Neural cell (in vitro differentiated cells): ENCODE measurements at regions not wholly inside any gene's neighbourhood (a gene's known extent, or its start where the extent isn't known, plus 50 kb on each side); places are given as distances from the start of the nearest gene placed in this dataset.
"Not testable (repeated sequence)": the region's sequence is repeated elsewhere in the genome, so short reads cannot be mapped to it uniquely, and the experiment has no call there.

Experiments used
- H2AFZ ChIP-seq: fragments of 200-600, 300-800 bp; sonication (generic), shearing (Covaris generic); 2 replicates; pipeline ENCODE4 v1.6.0; 2014; ENCODE audit warnings: low read depth, mild to moderate bottlenecking, antibody characterized with exemption, low read length, moderate library complexity
- H3F3A ChIP-seq: fragments of 200-600 bp; shearing (Covaris generic); 2 replicates; pipeline ENCODE4 v1.6.1; 2016; ENCODE audit warnings: mild to moderate bottlenecking, moderate library complexity, mixed read lengths, antibody characterized with exemption, low read length; ENCODE audit not compliant: insufficient read depth, poor library complexity, severe bottlenecking
- H3K27ac ChIP-seq: fragments of 200-600, 300-800 bp; sonication (generic), shearing (Covaris generic); 2 replicates; pipeline ENCODE4 v1.5.1; 2014; ENCODE audit warnings: mild to moderate bottlenecking, low read length, moderate library complexity
- H3K27me3 ChIP-seq: fragments of 300-800, 200-600 bp; sonication (generic), shearing (Covaris generic); 2 replicates; pipeline ENCODE4 v1.6.0; 2014; ENCODE audit warnings: mild to moderate bottlenecking, low read depth, low read length, moderate library complexity; ENCODE audit not compliant: insufficient read depth
- H3K36me3 ChIP-seq: fragments of 300-800, 200-600 bp; sonication (generic), shearing (Covaris generic); 2 replicates; pipeline ENCODE4 v1.5.1; 2014; ENCODE audit warnings: mild to moderate bottlenecking, antibody characterized with exemption, low read length, moderate library complexity; ENCODE audit not compliant: insufficient read depth
- H3K4me2 ChIP-seq: fragments of 300-800, 200-600 bp; sonication (generic), shearing (Covaris generic); 2 replicates; pipeline ENCODE4 v1.6.0; 2014; ENCODE audit warnings: mild to moderate bottlenecking, low read length
- H3K4me3 ChIP-seq: fragments of 300-800, 200-600 bp; sonication (generic), shearing (Covaris generic); 2 replicates; pipeline ENCODE4 v1.5.1; 2014; ENCODE audit warnings: mild to moderate bottlenecking, low read length, moderate library complexity
- H3K79me2 ChIP-seq: fragments of 200-600 bp; shearing (Covaris generic); replicated peaks from 2 replicates; pipeline ENCODE4 v1.6.0; 2014; ENCODE audit warnings: mild to moderate bottlenecking, low read length, moderate library complexity; ENCODE audit not compliant: insufficient read depth
- H3K9ac ChIP-seq: fragments of 300-800, 200-600 bp; sonication (generic), shearing (Covaris generic); 2 replicates; pipeline ENCODE4 v1.6.1; 2016; ENCODE audit warnings: mild to moderate bottlenecking, low read length, mixed read lengths
- H3K9me2 ChIP-seq: fragments of 200-600 bp; shearing (Covaris generic); 2 replicates; pipeline ENCODE4 v1.6.1; 2016; ENCODE audit warnings: mild to moderate bottlenecking, low read length, mixed read lengths; ENCODE audit not compliant: insufficient read depth
- H3K9me3 ChIP-seq: fragments of 200-600, 300-800 bp; sonication (generic), shearing (Covaris generic); 2 replicates; pipeline ENCODE4 v1.6.1; 2016; ENCODE audit warnings: mild to moderate bottlenecking, mixed run types, low read length, moderate library complexity, mixed read lengths
- H4K20me1 ChIP-seq: fragments of 200-600 bp; shearing (Covaris generic); 2 replicates; pipeline ENCODE4 v1.6.1; 2016; ENCODE audit warnings: mild to moderate bottlenecking, mixed run types; ENCODE audit not compliant: insufficient read depth
- EP300 ChIP-seq: fragments of 450-650 bp; conservative IDR thresholded peaks from 2 replicates; pipeline ENCODE4 v1.6.1; 2014; ENCODE audit warnings: antibody characterized with exemption, mild to moderate bottlenecking, moderate library complexity; ENCODE audit not compliant: poor library complexity, severe bottlenecking
- EZH2 ChIP-seq: fragments of 200-600, 300-800 bp; shearing (Covaris generic), sonication (generic); IDR thresholded peaks from 2 replicates; pipeline ENCODE4 v1.6.1; 2014; ENCODE audit warnings: antibody characterized with exemption, low read length, borderline replicate concordance, mild to moderate bottlenecking; ENCODE audit not compliant: insufficient read depth, poor library complexity, severe bottlenecking
- MXI1 ChIP-seq: fragments of 450-650 bp; conservative IDR thresholded peaks from 2 replicates; pipeline ENCODE4 v1.6.1; 2014; ENCODE audit warnings: antibody characterized with exemption, mild to moderate bottlenecking; ENCODE audit not compliant: poor library complexity, severe bottlenecking
- POLR2AphosphoS5 ChIP-seq: IDR thresholded peaks from 2 replicates; pipeline ENCODE4 v1.6.1; 2012
- RAD21 ChIP-seq: fragments of 450-650 bp; conservative IDR thresholded peaks from 2 replicates; pipeline ENCODE4 v1.6.1; 2014; ENCODE audit warnings: antibody characterized with exemption, mild to moderate bottlenecking, moderate library complexity
- SMC3 ChIP-seq: fragments of 450-650 bp; conservative IDR thresholded peaks from 2 replicates; pipeline ENCODE4 v1.6.1; 2014; ENCODE audit warnings: antibody characterized with exemption, mild to moderate bottlenecking, moderate library complexity; ENCODE audit not compliant: poor library complexity
- TAF1 ChIP-seq: IDR thresholded peaks from 2 replicates; pipeline ENCODE4 v1.6.1; 2012; ENCODE audit warnings: low read depth
- TF ChIP-seq, protein P1 (sequence below): IDR thresholded peaks from 2 replicates; pipeline ENCODE4 v1.6.1; 2012; ENCODE audit warnings: borderline replicate concordance
- TF ChIP-seq, protein P2 (sequence below): fragments of 450-650 bp; IDR thresholded peaks from 2 replicates; pipeline ENCODE4 v1.5.1; 2014; ENCODE audit warnings: antibody characterized with exemption, mild to moderate bottlenecking, moderate library complexity; ENCODE audit not compliant: poor library complexity, severe bottlenecking

- H3K27me3 ChIP-seq: no peaks in the 10 kb centered on the region
- H4K20me1 ChIP-seq: no peaks in the 10 kb centered on the region
- TF ChIP-seq, protein P1, sequence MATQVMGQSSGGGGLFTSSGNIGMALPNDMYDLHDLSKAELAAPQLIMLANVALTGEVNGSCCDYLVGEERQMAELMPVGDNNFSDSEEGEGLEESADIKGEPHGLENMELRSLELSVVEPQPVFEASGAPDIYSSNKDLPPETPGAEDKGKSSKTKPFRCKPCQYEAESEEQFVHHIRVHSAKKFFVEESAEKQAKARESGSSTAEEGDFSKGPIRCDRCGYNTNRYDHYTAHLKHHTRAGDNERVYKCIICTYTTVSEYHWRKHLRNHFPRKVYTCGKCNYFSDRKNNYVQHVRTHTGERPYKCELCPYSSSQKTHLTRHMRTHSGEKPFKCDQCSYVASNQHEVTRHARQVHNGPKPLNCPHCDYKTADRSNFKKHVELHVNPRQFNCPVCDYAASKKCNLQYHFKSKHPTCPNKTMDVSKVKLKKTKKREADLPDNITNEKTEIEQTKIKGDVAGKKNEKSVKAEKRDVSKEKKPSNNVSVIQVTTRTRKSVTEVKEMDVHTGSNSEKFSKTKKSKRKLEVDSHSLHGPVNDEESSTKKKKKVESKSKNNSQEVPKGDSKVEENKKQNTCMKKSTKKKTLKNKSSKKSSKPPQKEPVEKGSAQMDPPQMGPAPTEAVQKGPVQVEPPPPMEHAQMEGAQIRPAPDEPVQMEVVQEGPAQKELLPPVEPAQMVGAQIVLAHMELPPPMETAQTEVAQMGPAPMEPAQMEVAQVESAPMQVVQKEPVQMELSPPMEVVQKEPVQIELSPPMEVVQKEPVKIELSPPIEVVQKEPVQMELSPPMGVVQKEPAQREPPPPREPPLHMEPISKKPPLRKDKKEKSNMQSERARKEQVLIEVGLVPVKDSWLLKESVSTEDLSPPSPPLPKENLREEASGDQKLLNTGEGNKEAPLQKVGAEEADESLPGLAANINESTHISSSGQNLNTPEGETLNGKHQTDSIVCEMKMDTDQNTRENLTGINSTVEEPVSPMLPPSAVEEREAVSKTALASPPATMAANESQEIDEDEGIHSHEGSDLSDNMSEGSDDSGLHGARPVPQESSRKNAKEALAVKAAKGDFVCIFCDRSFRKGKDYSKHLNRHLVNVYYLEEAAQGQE: no peak
- TF ChIP-seq, protein P2, sequence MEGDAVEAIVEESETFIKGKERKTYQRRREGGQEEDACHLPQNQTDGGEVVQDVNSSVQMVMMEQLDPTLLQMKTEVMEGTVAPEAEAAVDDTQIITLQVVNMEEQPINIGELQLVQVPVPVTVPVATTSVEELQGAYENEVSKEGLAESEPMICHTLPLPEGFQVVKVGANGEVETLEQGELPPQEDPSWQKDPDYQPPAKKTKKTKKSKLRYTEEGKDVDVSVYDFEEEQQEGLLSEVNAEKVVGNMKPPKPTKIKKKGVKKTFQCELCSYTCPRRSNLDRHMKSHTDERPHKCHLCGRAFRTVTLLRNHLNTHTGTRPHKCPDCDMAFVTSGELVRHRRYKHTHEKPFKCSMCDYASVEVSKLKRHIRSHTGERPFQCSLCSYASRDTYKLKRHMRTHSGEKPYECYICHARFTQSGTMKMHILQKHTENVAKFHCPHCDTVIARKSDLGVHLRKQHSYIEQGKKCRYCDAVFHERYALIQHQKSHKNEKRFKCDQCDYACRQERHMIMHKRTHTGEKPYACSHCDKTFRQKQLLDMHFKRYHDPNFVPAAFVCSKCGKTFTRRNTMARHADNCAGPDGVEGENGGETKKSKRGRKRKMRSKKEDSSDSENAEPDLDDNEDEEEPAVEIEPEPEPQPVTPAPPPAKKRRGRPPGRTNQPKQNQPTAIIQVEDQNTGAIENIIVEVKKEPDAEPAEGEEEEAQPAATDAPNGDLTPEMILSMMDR: no peak
- TF ChIP-seq EP300 (no peak), SMC3 (no peak), RAD21 (no peak), POLR2AphosphoS5 (no peak), MXI1 (no peak), EZH2 (no peak), TAF1 (no peak)
- H3K4me2 ChIP-seq: no peak overlapping the region
- no peak overlapping the region for H3K27ac ChIP-seq
- no peaks in the 10 kb centered on the region for H3K79me2 ChIP-seq
- no peak overlapping the region for H3K9ac ChIP-seq
- H3F3A ChIP-seq: no peaks in the 10 kb centered on the region
- no peak overlapping the region for H2AFZ ChIP-seq
- H3K9me3 ChIP-seq: no peaks in the 10 kb centered on the region
- H3K4me3 ChIP-seq: no peak overlapping the region
- no peaks in the 10 kb centered on the region for H3K36me3 ChIP-seq
- no peaks in the 10 kb centered on the region for H3K9me2 ChIP-seq
Measured at GRCh38 chrX:151100799-151101198, 75.6 kb upstream of the GPR50 start.

DNA sequence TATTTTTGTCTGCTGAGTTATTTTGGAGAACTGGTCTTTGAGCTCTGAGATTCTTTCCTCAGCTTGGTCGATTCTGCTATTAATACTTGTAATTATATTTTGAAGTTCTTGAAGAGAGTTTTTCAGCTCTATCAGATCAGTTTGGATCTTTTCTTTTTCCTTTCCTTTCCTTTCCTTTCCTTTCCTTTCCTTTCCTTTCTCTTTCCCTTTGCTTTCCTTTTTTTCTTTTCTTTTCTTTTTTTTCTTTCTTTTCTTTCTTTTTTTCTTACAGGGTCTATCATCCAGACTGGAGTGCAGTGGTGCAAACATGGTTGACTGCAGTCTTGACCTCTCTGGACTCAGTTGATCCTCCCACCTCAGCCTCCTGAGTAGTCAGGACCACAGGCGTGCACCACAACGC is 63.2 kb upstream of the GPR50 start:
- H3K4me3 ChIP-seq, H3K9me2 ChIP-seq, H3K27ac ChIP-seq, H3K36me3 ChIP-seq, H3K9me3 ChIP-seq, H3K4me2 ChIP-seq, H3K9ac ChIP-seq, H2AFZ ChIP-seq, H4K20me1 ChIP-seq, H3K27me3 ChIP-seq, H3F3A ChIP-seq, H3K79me2 ChIP-seq: not testable (repeated sequence)
